ENCODE measurements at regions not wholly inside any gene's neighbourhood (a gene's known extent, or its start where the extent isn't known, plus 50 kb on each side); places are given as distances from the start of the nearest gene placed in this dataset.

- DNase-seq = no peak
These were observed 715.8 kb downstream of the UQCRFS1 start for GRCh38 chr19:28497137-28497536.

- no peak for DNase-seq
These were observed 717.9 kb downstream of the UQCRFS1 start for GRCh38 chr19:28495046-28495445.

- DNase-seq = no peak
These were observed 718.5 kb downstream of the UQCRFS1 start for GRCh38 chr19:28494461-28494860.

GRCh38 chr19:28493884-28494283 is 719.1 kb downstream of the UQCRFS1 start:
- DNase-seq = no peak

- no peak for DNase-seq
These were observed 720.3 kb downstream of the UQCRFS1 start for GRCh38 chr19:28492621-28493020.

- no peak for DNase-seq
These were observed 720.8 kb downstream of the UQCRFS1 start for GRCh38 chr19:28492201-28492600.

- no peak for DNase-seq
These were observed 723.2 kb downstream of the UQCRFS1 start for GRCh38 chr19:28489776-28490175.

GRCh38 chr19:28489126-28489660 is 723.8 kb downstream of the UQCRFS1 start:
- no peak for DNase-seq

- DNase-seq = no peak
These were observed 725.0 kb downstream of the UQCRFS1 start for GRCh38 chr19:28487999-28488398.

GRCh38 chr19:28486926-28487325 is 726.0 kb downstream of the UQCRFS1 start:
- no peak for DNase-seq

- DNase-seq = no peak
These were observed 726.5 kb downstream of the UQCRFS1 start for GRCh38 chr19:28486473-28486872.

GRCh38 chr19:28485292-28485691 is 727.7 kb downstream of the UQCRFS1 start:
- no peak for DNase-seq

GRCh38 chr19:28483197-28483596 is 729.8 kb downstream of the UQCRFS1 start:
- DNase-seq = no peak

- no peak for DNase-seq
These were observed 730.7 kb downstream of the UQCRFS1 start for GRCh38 chr19:28482221-28482620.

GRCh38 chr19:28481674-28482073 is 731.3 kb downstream of the UQCRFS1 start:
- DNase-seq = no peak

GRCh38 chr19:28475525-28475924 is 737.4 kb downstream of the UQCRFS1 start:
- no peak for DNase-seq

- no peak for DNase-seq
These were observed 740.1 kb downstream of the UQCRFS1 start for GRCh38 chr19:28472843-28473242.

GRCh38 chr19:28471731-28472510 is 741.0 kb downstream of the UQCRFS1 start:
- no peak for DNase-seq

GRCh38 chr19:28469544-28469943 is 743.4 kb downstream of the UQCRFS1 start:
- no peak for DNase-seq

- no peak for DNase-seq
These were observed 744.1 kb downstream of the UQCRFS1 start for GRCh38 chr19:28468701-28469459.

GRCh38 chr19:28466107-28467045 is 746.6 kb downstream of the UQCRFS1 start:
- DNase-seq = no peak

- no peak for DNase-seq
These were observed 747.4 kb downstream of the UQCRFS1 start for GRCh38 chr19:28465371-28466086.

All from NCI-H2081 (cell line).